ENCODE measurements at regions not wholly inside any gene's neighbourhood (a gene's known extent, or its start where the extent isn't known, plus 50 kb on each side); places are given as distances from the start of the nearest gene placed in this dataset.

GRCh38 chr13:50452756-50453155 lies 390.7 kb downstream of the DLEU7 start:
- no peaks in the 10 kb centered on the region for H3K27me3 ChIP-seq (ENCODE audit: control insufficient read depth, insufficient read depth, low read length)
- H3K36me3 Mint-ChIP-seq: no peaks in the 10 kb centered on the region
- DNase-seq (no peak), ATAC-seq (no peak)
- H3K9me3 ChIP-seq (ENCODE audit: control insufficient read depth, insufficient read depth, low read length): no peaks in the 10 kb centered on the region
- intact Hi-C loops (cut with micrococcal nuclease): no loop called here
- H3K4me1 ChIP-seq (ENCODE audit: control insufficient read depth, insufficient read depth, low read length): peaks cover 7% of the 10 kb centered on the region
- no peak overlapping the region for H3K27ac Mint-ChIP-seq
- peaks cover 10 to 16% of the 10 kb centered on the region in 2 donors for H3K4me1 Mint-ChIP-seq
- no peak overlapping the region for H3K4me3 ChIP-seq (ENCODE audit: low read length)
- H3K27me3 Mint-ChIP-seq (ENCODE audit: low read depth in 2 of 2): peaks cover 0 to 2% of the 10 kb centered on the region in 2 donors
- no peak overlapping the region for H3K27ac ChIP-seq (ENCODE audit: low read length)
- TF ChIP-seq, protein P1, sequence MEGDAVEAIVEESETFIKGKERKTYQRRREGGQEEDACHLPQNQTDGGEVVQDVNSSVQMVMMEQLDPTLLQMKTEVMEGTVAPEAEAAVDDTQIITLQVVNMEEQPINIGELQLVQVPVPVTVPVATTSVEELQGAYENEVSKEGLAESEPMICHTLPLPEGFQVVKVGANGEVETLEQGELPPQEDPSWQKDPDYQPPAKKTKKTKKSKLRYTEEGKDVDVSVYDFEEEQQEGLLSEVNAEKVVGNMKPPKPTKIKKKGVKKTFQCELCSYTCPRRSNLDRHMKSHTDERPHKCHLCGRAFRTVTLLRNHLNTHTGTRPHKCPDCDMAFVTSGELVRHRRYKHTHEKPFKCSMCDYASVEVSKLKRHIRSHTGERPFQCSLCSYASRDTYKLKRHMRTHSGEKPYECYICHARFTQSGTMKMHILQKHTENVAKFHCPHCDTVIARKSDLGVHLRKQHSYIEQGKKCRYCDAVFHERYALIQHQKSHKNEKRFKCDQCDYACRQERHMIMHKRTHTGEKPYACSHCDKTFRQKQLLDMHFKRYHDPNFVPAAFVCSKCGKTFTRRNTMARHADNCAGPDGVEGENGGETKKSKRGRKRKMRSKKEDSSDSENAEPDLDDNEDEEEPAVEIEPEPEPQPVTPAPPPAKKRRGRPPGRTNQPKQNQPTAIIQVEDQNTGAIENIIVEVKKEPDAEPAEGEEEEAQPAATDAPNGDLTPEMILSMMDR (IDR thresholded peaks at IDR 0.05): no peak
- WGBS (ENCODE audit: insufficient coverage): 93% methylated on average over 2 of the region's 2 CpGs
- H3K9me3 Mint-ChIP-seq: no peaks in the 10 kb centered on the region
- H3K4me3 Mint-ChIP-seq: no peak overlapping the region
- no peaks in the 10 kb centered on the region for H3K36me3 ChIP-seq (ENCODE audit: control insufficient read depth, insufficient read depth, low read length)

GRCh38 chr13:50453188-50453587 lies 390.3 kb downstream of the DLEU7 start:
- Mint-ChIP-seq H3K4me3 (no peak overlapping the region), H3K27me3 (ENCODE audit: low read depth in 2 of 2) (peaks cover 0 to 2% of the 10 kb centered on the region in 2 donors), H3K27ac (no peak overlapping the region), H3K36me3 (no peaks in the 10 kb centered on the region), H3K4me1 (peaks cover 10 to 16% of the 10 kb centered on the region in 2 donors), H3K9me3 (no peaks in the 10 kb centered on the region)
- Histone ChIP-seq H3K9me3 (ENCODE audit: control insufficient read depth, insufficient read depth, low read length) (no peaks in the 10 kb centered on the region), H3K4me3 (ENCODE audit: low read length) (no peak overlapping the region), H3K27me3 (ENCODE audit: control insufficient read depth, insufficient read depth, low read length) (no peaks in the 10 kb centered on the region), H3K4me1 (ENCODE audit: control insufficient read depth, insufficient read depth, low read length) (peaks cover 7% of the 10 kb centered on the region), H3K36me3 (ENCODE audit: control insufficient read depth, insufficient read depth, low read length) (no peaks in the 10 kb centered on the region), H3K27ac (ENCODE audit: low read length) (no peak overlapping the region)
- ATAC-seq (no peak), DNase-seq (no peak)
- 75% methylated on average over 3 of the region's 3 CpGs for WGBS (ENCODE audit: insufficient coverage)
- TF ChIP-seq, protein P1 (IDR thresholded peaks at IDR 0.05): no peak
- intact Hi-C loops (cut with micrococcal nuclease): no loop called here

DNA sequence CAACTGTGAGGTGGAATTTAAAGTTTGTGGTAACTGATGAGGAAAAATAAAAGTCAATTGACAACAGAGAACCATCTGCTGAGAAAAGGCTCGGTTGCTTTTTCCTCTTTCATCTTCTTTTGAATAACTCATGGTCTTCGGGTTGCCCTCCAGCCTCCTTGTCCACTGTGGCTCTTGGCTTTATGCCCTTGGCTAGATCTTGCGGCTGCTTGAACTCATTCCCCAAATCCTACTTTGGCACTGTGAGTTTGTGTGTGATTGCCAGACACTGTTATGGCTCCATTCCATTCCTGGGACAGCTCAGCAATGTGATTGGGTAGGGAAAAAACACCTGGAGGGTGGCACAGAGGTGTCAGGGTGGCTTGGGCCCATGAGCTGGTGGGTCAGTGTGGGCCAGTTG lies 387.4 kb downstream of the DLEU7 start:
- Mint-ChIP-seq H3K9me3 (no peaks in the 10 kb centered on the region), H3K27ac (no peak overlapping the region), H3K4me3 (no peak overlapping the region), H3K36me3 (no peaks in the 10 kb centered on the region), H3K27me3 (ENCODE audit: low read depth in 2 of 2) (peaks cover 0 to 2% of the 10 kb centered on the region in 2 donors), H3K4me1 (peaks cover 16 to 17% of the 10 kb centered on the region in 2 donors)
- WGBS (ENCODE audit: insufficient coverage): 98% methylated on average over 3 of the region's 3 CpGs
- H3K27ac ChIP-seq (ENCODE audit: low read length): no peak overlapping the region
- H3K4me3 ChIP-seq (ENCODE audit: low read length): no peak overlapping the region
- ATAC-seq (no peak), DNase-seq (no peak)
- H3K9me3 ChIP-seq (ENCODE audit: control insufficient read depth, insufficient read depth, low read length): no peaks in the 10 kb centered on the region
- no peaks in the 10 kb centered on the region for H3K36me3 ChIP-seq (ENCODE audit: control insufficient read depth, insufficient read depth, low read length)
- no peaks in the 10 kb centered on the region for H3K27me3 ChIP-seq (ENCODE audit: control insufficient read depth, insufficient read depth, low read length)
- H3K4me1 ChIP-seq (ENCODE audit: control insufficient read depth, insufficient read depth, low read length): peaks cover 7% of the 10 kb centered on the region
- intact Hi-C loops (cut with micrococcal nuclease): no loop called here
- TF ChIP-seq, protein P1 (IDR thresholded peaks at IDR 0.05): no peak
